D721Med (cell line): ENCODE measurements at regions not wholly inside any gene's neighbourhood (a gene's known extent, or its start where the extent isn't known, plus 50 kb on each side); places are given as distances from the start of the nearest gene placed in this dataset.
A peak's percentile ranks its signal among the peaks of the same experiment; 100 is the strongest.

Source experiments
- DNase-seq: peaks from one replicate; pipeline ENCODE4 v3.0.0; 2011; ENCODE audit warnings: low spot score; ENCODE audit not compliant: insufficient read length
- FAIRE-seq: peaks from 2 replicates; lab custom pipeline; 2011; peaks lifted over from hg19 to GRCh38; lab: Jason Lieb, UNC
- TF ChIP-seq, protein P1 (sequence below): IDR thresholded peaks from 2 replicates; pipeline ENCODE4 v1.5.1; 2012; ENCODE audit warnings: mild to moderate bottlenecking, control low read depth; ENCODE audit not compliant: insufficient read depth; ENCODE audit errors: missing control alignments

DNA sequence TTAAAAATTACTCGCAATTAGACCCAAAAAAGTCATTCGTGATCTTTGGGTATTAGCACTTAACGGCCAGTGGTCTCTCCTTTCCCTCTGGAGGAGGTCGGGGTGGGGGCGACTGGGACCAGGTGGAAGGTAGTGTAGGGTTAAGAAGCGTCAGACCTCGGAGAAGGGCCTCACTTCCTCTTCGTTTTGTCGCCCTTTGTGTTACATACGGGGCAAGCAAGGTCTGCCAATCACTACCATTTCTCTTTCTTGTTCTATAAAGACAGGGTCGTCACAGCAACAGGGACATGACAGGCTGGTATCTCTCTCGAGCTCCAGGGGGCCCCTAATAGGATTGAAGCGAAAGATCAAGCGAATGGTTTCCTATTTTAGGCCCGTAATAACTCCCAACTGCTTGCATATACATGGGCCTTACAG is 136.6 kb downstream of the INSIG2 start:
- FAIRE-seq, result no peak
- TF ChIP-seq, protein P1, sequence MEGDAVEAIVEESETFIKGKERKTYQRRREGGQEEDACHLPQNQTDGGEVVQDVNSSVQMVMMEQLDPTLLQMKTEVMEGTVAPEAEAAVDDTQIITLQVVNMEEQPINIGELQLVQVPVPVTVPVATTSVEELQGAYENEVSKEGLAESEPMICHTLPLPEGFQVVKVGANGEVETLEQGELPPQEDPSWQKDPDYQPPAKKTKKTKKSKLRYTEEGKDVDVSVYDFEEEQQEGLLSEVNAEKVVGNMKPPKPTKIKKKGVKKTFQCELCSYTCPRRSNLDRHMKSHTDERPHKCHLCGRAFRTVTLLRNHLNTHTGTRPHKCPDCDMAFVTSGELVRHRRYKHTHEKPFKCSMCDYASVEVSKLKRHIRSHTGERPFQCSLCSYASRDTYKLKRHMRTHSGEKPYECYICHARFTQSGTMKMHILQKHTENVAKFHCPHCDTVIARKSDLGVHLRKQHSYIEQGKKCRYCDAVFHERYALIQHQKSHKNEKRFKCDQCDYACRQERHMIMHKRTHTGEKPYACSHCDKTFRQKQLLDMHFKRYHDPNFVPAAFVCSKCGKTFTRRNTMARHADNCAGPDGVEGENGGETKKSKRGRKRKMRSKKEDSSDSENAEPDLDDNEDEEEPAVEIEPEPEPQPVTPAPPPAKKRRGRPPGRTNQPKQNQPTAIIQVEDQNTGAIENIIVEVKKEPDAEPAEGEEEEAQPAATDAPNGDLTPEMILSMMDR, result no peak
- no peak for DNase-seq

DNA sequence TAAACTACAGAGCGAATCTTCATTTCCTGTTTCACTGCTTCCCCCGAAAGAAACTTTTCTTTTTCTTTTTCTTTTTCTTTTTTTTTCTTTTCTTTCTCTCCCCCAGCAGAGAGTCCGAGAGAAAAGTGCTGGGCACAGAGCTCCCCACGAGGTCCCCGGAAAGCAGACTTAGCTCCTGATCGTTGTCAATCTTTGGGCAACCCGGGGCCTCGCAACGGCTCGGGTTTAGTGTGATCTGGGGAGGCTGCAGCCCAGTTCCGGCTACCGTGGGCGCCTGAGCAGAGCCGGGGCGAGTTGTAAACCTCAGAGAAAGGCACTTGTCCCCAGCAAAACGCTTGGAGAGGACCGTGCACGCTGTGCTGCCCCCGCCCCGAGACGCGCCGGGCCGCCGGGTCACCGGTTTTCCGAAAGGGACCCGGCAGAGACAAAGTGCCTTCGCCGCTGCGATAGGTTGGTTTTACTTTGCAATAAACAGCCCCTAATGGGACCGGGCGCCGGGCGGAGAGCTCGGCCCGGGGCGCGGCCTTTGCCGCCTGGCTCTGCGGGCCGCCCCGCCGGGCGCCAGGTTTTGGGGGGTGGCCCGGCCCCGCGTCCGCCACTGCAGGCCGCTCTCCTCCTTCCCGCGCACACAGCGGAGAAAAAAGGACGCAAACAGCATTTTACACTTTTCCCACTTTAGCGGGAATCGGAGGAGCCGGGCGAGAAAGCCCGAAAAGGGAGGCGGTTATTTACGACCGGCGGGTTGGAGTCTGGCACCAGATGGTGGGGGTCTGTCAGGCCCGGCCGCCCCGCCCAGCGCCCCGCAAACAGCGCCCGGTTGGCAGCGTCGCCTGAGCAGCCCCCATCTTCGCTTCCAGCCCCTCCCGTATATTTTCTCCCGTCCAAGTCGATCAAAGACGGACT is 136.0 kb downstream of the INSIG2 start:
- FAIRE-seq (no peak), DNase-seq (no peak)
- TF ChIP-seq, protein P1, result no peak

DNA sequence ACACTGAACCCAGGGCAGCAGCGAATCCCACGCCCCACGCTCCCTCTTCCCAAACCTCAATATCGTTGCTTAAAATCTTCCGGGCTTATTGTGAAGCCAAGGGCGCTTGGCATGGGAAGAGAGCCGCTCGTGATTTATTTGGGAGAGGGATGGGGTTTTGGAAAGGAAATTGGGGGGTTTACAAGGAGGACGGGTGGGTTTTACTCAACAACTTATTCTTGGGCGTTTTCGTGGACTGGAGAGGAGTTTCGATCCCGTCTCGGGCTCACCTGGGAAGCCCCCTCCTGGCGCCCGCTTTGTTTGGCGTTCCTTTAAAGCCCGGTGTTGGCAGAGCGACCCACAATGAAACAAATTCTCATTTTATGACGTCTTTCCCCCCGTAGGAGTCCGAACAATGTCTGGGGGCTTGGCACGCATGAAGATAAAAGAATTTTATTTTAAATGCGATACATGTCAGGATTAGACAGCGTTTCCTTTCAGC is 135.3 kb downstream of the INSIG2 start:
- TF ChIP-seq, protein P1, result no peak
- FAIRE-seq, result no peak
- DNase-seq, result no peak

DNA sequence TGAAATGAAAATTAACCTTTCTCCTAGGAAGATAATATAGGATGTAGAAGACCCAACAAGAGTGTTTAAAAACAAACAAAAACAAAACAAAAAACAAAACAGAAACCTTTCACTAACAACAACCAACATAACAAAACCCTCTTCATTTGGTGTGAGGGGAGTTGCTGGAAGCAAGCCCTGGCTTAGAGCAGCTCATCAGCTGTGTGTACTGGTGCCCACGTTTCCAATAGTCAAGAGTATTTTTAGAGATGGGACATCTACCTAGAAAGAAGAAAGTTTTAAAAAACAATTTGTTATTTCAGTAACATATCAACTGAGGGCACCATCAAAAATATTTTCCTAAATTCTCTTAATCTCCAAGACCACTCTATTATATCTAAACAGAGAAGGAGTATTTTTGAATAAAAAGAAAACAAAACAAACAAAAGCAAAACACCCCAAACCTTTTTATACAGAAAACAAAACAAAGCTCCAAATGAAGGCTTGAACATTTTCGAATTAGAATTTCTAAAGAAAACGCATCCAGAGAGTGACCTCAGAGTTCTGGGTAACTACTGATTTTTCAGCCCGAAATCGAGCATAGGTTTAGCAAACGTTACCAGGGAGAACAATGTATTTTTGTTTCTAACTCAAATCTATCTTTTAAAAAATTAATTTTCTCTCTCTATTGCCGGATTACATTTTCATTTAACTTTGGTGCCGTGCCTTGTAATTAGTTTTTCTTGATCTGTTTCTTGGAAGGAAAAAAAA is 134.6 kb downstream of the INSIG2 start:
- FAIRE-seq, result no peak
- DNase-seq, result no peak
- TF ChIP-seq, protein P1, result no peak

DNA sequence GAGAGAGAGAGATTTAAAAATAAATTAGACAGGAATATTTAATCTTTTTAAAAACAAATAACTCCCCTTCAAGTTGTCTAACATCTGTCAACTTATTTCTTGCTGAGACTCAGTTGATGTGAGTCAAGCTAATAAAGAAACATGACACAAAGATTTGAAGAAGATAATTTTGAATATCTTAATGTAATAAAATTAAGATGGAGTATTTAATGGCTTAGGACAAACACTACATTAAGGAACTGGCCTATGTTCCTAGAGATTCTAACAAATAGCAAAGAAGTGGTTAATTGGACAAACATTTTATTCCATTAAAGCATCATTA is 134.0 kb downstream of the INSIG2 start:
- DNase-seq (no peak), FAIRE-seq (no peak)
- TF ChIP-seq, protein P1, result no peak

DNA sequence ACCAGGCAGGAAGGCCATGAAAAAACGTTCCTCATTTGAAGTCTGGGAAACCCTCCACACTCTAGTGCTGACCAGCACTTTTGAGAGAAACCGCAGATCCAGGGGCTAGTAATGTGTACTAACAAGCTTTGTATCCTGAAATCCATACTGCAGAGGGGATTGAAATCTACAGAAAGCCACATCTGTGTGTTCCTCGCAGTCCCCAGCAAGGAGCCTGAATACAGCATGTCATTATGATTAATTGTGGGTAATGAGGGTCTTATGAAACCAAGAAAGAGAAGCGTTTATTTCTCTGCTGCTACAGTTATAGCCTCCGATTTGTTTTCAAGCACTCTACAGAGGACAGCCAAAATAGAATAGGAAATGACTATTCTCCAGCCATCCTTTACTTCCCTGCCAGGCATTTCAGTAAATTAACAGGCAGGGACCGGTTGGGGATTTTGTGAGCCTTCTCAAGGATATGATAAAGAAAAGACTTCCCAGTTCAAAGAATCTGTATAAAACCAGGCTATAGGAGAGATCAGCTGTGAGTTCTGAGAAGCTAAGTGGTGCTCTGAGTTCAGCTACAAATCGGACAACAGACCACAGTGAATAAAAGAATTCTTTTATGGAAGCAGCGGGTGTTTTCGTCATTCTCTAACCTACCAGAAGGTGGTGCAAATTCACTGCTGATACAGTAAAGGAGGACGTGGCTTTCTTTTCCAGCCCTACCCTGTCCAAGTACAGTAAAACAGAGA is 133.4 kb downstream of the INSIG2 start:
- FAIRE-seq (no peak), DNase-seq (no peak)
- TF ChIP-seq, protein P1, result peak; percentile 84
